GM12878 (cell line): ENCODE measurements at regions not wholly inside any gene's neighbourhood (a gene's known extent, or its start where the extent isn't known, plus 50 kb on each side); places are given as distances from the start of the nearest gene placed in this dataset.

Experiments used
- ATAC-seq: fragments of 200-7000 bp; cut with Tn5 transposase; 3 replicates; pipeline ENCODE4 v1.9.1; 2020; ENCODE audit warnings: mild to moderate bottlenecking, moderate library complexity
- BruUV-seq: library from RNA; stranded (reverse); fragments of 400-500 nt; replicated peaks from 2 replicates; lab custom pipeline; 2021; lab: Mats Ljungman, UMichigan
- CTCF ChIA-PET: fragments of 300-600 bp; sonication (Branson Sonifier 250); formaldehyde crosslinking; extraction: SDS; loops from one replicate; lab custom pipeline; 2021; ENCODE audit warnings: inconsistent platforms; lab: Yijun Ruan, JAX
- POLR2A ChIA-PET: fragments of 350-600 bp; formaldehyde crosslinking; extraction: SDS; loops from one replicate; lab custom pipeline; 2021; ENCODE audit warnings: inconsistent platforms; lab: Charles Lee
- RAD21 ChIA-PET: fragments of 300-600 bp; sonication (Branson Sonifier 250); formaldehyde crosslinking; loops from one replicate; lab custom pipeline; 2023; ENCODE audit warnings: antibody characterized with exemption; ENCODE audit not compliant: unreplicated experiment; lab: Charles Lee
- SMC1A ChIA-PET: fragments of 300-600 bp; sonication (Branson Sonifier 250); formaldehyde crosslinking; loops from one replicate; lab custom pipeline; 2023; ENCODE audit not compliant: unreplicated experiment, uncharacterized antibody; lab: Charles Lee
- DNase-seq: peaks from one replicate; pipeline ENCODE4 v3.0.0-alpha.2; 2011; ENCODE audit warnings: low read depth, low spot score
- FAIRE-seq: peaks from 3 replicates; lab custom pipeline; 2011; peaks lifted over from hg19 to GRCh38; lab: Jason Lieb, UNC
- H2AFZ ChIP-seq: 2 replicates; pipeline ENCODE4 v1.6.0; 2011; ENCODE audit warnings: low read depth, low read length, control low read depth; ENCODE audit not compliant: control insufficient read depth
- H3K27ac ChIP-seq: 2 replicates; pipeline ENCODE4 v1.5.1; 2011; ENCODE audit warnings: control low read depth; ENCODE audit not compliant: control insufficient read depth, insufficient read depth
- H3K27me3 ChIP-seq, 2 experiments: replicated peaks in 1 of 2; 2 replicates each; pipeline versions ENCODE4 v1.6.0 to v1.6.1; 2011; ENCODE audit warnings: low read length in 1 of 2; ENCODE audit not compliant: control insufficient read depth in 2 of 2, insufficient read depth in 2 of 2
- H3K36me3 ChIP-seq, 2 experiments: 2 replicates each; pipeline ENCODE4 v1.5.1; 2011; ENCODE audit warnings: low read length in 1 of 2; ENCODE audit not compliant: control insufficient read depth in 2 of 2, insufficient read depth in 2 of 2
- H3K4me1 ChIP-seq: 2 replicates; pipeline ENCODE4 v1.6.1; 2011; ENCODE audit warnings: mild to moderate bottlenecking, low read length, moderate library complexity, mixed read lengths; ENCODE audit not compliant: control insufficient read depth, insufficient read depth
- H3K4me2 ChIP-seq: 2 replicates; pipeline ENCODE4 v1.6.0; 2011; ENCODE audit warnings: control low read depth; ENCODE audit not compliant: control insufficient read depth, insufficient read depth
- H3K4me3 ChIP-seq: fragments of 200-600 bp; sonication (generic); 2 replicates; pipeline ENCODE4 v1.5.1; 2016
- H3K79me2 ChIP-seq: 2 replicates; pipeline ENCODE4 v1.6.0; 2011; ENCODE audit warnings: low read length; ENCODE audit not compliant: control insufficient read depth, insufficient read depth
- H3K9ac ChIP-seq: 2 replicates; pipeline ENCODE4 v1.8.0; 2011; ENCODE audit warnings: low read length, control low read depth, mixed read lengths; ENCODE audit not compliant: control insufficient read depth, insufficient read depth
- H3K9me3 ChIP-seq: replicated peaks from 3 replicates; pipeline ENCODE4 v1.5.1; 2011; ENCODE audit warnings: mild to moderate bottlenecking, low read length; ENCODE audit not compliant: control insufficient read depth, insufficient read depth
- H4K20me1 ChIP-seq: 2 replicates; pipeline ENCODE4 v1.6.0; 2011; ENCODE audit not compliant: control insufficient read depth, insufficient read depth
- ATF7 ChIP-seq: fragments of 450-650 bp; IDR thresholded peaks from 2 replicates; pipeline ENCODE4 v1.6.1; 2016; ENCODE audit warnings: low read depth, mild to moderate bottlenecking
- BACH1 ChIP-seq: fragments of 450-650 bp; IDR thresholded peaks from 2 replicates; pipeline ENCODE4 v1.6.1; 2017; ENCODE audit warnings: mild to moderate bottlenecking, borderline replicate concordance
- CREM ChIP-seq: IDR thresholded peaks from 2 replicates; pipeline ENCODE4 v1.6.1; 2014; ENCODE audit warnings: antibody characterized with exemption, low read depth
- KAT2A ChIP-seq: conservative IDR thresholded peaks from 2 replicates; pipeline ENCODE4 v1.6.1; 2011; ENCODE audit warnings: low read depth, low read length; ENCODE audit not compliant: control insufficient read depth
- MTA3 ChIP-seq: IDR thresholded peaks from 2 replicates; pipeline ENCODE4 v1.6.1; 2012; ENCODE audit warnings: low read length, inconsistent platforms, borderline replicate concordance
- NFYA ChIP-seq: IDR thresholded peaks from 2 replicates; pipeline ENCODE4 v1.6.1; 2011; ENCODE audit warnings: low read depth, mild to moderate bottlenecking, low read length, improper control_type of control experiment, borderline replicate concordance
- RB1 ChIP-seq: fragments of 450-650 bp; formaldehyde crosslinking; IDR thresholded peaks from 2 replicates; pipeline ENCODE4 v1.6.1; 2017; ENCODE audit warnings: mild to moderate bottlenecking, borderline replicate concordance
- SMARCA5 ChIP-seq: fragments of 450-650 bp; IDR thresholded peaks from 2 replicates; pipeline ENCODE4 v1.6.1; 2017; ENCODE audit warnings: mild to moderate bottlenecking
- STAT3 ChIP-seq: IDR thresholded peaks from 2 replicates; pipeline ENCODE4 v1.6.1; 2011; ENCODE audit warnings: low read depth, low read length, improper control_type of control experiment
- WGBS: methylation state at CpG from one replicate; pipeline ENCODE4 v1.1.6; 2016; ENCODE audit warnings: low lambda C conversion rate; ENCODE audit not compliant: insufficient replicate concordance, insufficient coverage; ENCODE audit errors: missing lambda C conversion rate; 5-methylcytosine and 5-hydroxymethylcytosine counted together
- in situ Hi-C: fragments of 300-500 bp; cut with MboI; formaldehyde crosslinking; loops from 9 replicates; pipeline ENCODE4 v1.14.3; 2018; ENCODE audit warnings: mixed read lengths
- intact Hi-C: fragments of 100-400 bp; cut with micrococcal nuclease; formaldehyde crosslinking; loops from one replicate; pipeline ENCODE4 v1.14.2; 2022; ENCODE audit not compliant: unreplicated experiment
- TF ChIP-seq, protein P1 (sequence below): IDR thresholded peaks from 2 replicates; pipeline ENCODE4 v1.6.1; 2011; ENCODE audit warnings: low read depth, low read length, improper control_type of control experiment, borderline replicate concordance
- TF ChIP-seq, protein P2 (sequence below): IDR thresholded peaks from 2 replicates; pipeline ENCODE4 v1.6.1; 2011; ENCODE audit warnings: borderline replicate concordance, low read depth, mild to moderate bottlenecking, moderate library complexity, low read length; ENCODE audit not compliant: insufficient read depth, poor library complexity, severe bottlenecking
- TF ChIP-seq, protein P3 (sequence below): IDR thresholded peaks from 2 replicates; pipeline ENCODE4 v1.6.1; 2011; ENCODE audit warnings: mild to moderate bottlenecking, low read depth, low read length, moderate library complexity; ENCODE audit not compliant: insufficient replicate concordance

DNA sequence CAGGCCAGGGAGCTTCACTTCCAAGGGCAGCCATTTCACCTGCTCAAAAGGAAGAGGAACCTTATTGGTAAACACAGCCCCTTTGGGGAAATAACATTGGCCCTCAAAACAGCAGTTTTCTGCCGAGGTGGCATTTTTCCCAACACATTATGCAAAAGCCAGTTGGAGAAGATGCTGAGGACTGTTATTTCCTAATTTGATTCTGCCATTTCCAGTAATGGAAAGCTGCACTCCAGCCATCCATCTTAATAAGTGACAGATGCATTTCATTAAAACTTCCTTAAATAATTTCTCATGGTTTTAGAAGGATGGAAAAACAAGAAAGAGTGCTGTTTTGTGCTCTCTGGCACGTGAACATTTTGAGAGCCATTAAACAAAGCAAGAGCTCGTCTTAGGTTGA, 55.9 kb upstream of the ALK start:
- ChIA-PET POLR2A (no interaction called here), CTCF (interaction anchor here (0.9 kb wide), 1 partner anchor 95 kb away, joined by 3 read pairs; no protein-coding TSS in a partner anchor), RAD21 (no interaction called here), SMC1A (no interaction called here)
- no peaks in the 10 kb centered on the region for H3K36me3 ChIP-seq
- no peaks in the 10 kb centered on the region for H3K4me1 ChIP-seq
- H3K4me3 ChIP-seq, result no peak overlapping the region
- H4K20me1 ChIP-seq, result no peaks in the 10 kb centered on the region
- no peak overlapping the region for H3K4me2 ChIP-seq
- peaks cover 0 to 3% of the 10 kb centered on the region in 2 experiments; a peak in 1 of 4 replicates for H3K27me3 ChIP-seq
- no peak overlapping the region for H3K27ac ChIP-seq
- TF ChIP-seq, protein P1, sequence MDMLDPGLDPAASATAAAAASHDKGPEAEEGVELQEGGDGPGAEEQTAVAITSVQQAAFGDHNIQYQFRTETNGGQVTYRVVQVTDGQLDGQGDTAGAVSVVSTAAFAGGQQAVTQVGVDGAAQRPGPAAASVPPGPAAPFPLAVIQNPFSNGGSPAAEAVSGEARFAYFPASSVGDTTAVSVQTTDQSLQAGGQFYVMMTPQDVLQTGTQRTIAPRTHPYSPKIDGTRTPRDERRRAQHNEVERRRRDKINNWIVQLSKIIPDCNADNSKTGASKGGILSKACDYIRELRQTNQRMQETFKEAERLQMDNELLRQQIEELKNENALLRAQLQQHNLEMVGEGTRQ, result no peak
- TF ChIP-seq KAT2A, result no peak
- TF ChIP-seq NFYA, result no peak
- TF ChIP-seq, protein P2, sequence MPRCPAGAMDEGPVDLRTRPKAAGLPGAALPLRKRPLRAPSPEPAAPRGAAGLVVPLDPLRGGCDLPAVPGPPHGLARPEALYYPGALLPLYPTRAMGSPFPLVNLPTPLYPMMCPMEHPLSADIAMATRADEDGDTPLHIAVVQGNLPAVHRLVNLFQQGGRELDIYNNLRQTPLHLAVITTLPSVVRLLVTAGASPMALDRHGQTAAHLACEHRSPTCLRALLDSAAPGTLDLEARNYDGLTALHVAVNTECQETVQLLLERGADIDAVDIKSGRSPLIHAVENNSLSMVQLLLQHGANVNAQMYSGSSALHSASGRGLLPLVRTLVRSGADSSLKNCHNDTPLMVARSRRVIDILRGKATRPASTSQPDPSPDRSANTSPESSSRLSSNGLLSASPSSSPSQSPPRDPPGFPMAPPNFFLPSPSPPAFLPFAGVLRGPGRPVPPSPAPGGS, result no peak
- in situ Hi-C loops (no loop called here), intact Hi-C loops (no loop called here)
- BruUV-seq, result no TSS peak
- ATAC-seq (no peak), DNase-seq (no peak), FAIRE-seq (no peak)
- no peak overlapping the region for H2AFZ ChIP-seq
- H3K9ac ChIP-seq, result no peak overlapping the region
- no peaks in the 10 kb centered on the region for H3K79me2 ChIP-seq
- no peaks in the 10 kb centered on the region for H3K9me3 ChIP-seq
- 0% methylated on average over 3 of the region's 3 CpGs for WGBS

DNA sequence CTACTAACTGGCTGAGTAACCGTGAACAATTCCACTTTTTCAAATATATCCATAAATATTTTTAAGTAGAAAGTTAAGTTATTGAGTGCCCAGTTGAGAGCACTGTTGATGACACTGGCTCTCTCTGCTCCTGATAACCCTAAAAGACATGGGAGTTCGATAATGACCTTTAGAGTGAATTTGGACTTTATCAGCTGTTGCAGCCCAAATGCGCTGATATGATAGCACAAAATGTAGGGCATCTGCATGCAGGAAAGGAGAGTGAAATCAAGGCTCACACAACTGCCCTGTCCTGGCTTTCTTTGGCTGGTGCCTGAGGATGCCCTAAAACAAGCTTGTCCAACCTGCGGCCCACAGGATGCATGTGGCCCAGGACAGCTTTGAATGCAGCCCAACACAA, 60.0 kb upstream of the ALK start:
- Histone ChIP-seq H4K20me1 (no peaks in the 10 kb centered on the region), H3K27ac (no peak overlapping the region), H3K9ac (no peak overlapping the region), H3K9me3 (no peaks in the 10 kb centered on the region), H3K79me2 (no peaks in the 10 kb centered on the region), H3K36me3 (no peaks in the 10 kb centered on the region), H2AFZ (no peak overlapping the region), H3K4me2 (no peak overlapping the region), H3K27me3 (no peaks in the 10 kb centered on the region; a peak in 1 of 4 replicates), H3K4me1 (no peaks in the 10 kb centered on the region), H3K4me3 (no peak overlapping the region)
- POLR2A ChIA-PET, result no interaction called here
- SMC1A ChIA-PET, result interaction anchor here (0.5 kb wide), 1 partner anchor 91 kb away, joined by 3 read pairs; no protein-coding TSS in a partner anchor
- in situ Hi-C loops (no loop called here), intact Hi-C loops (no loop called here)
- 54% methylated on average over 4 of the region's 4 CpGs for WGBS
- no TSS peak for BruUV-seq
- TF ChIP-seq STAT3, result no peak
- TF ChIP-seq ATF7, result no peak
- TF ChIP-seq MTA3, result no peak
- TF ChIP-seq BACH1, result no peak
- TF ChIP-seq, protein P3, sequence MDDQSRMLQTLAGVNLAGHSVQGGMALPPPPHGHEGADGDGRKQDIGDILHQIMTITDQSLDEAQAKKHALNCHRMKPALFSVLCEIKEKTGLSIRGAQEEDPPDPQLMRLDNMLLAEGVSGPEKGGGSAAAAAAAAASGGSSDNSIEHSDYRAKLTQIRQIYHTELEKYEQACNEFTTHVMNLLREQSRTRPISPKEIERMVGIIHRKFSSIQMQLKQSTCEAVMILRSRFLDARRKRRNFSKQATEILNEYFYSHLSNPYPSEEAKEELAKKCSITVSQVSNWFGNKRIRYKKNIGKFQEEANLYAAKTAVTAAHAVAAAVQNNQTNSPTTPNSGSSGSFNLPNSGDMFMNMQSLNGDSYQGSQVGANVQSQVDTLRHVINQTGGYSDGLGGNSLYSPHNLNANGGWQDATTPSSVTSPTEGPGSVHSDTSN, result no peak
- TF ChIP-seq SMARCA5, result no peak
- no peak for TF ChIP-seq CREM
- TF ChIP-seq RB1, result no peak
- CTCF ChIA-PET, result no interaction called here
- ATAC-seq (no peak), DNase-seq (no peak), FAIRE-seq (no peak)
- RAD21 ChIA-PET, result no interaction called here
